ENCODE measurements at regions not wholly inside any gene's neighbourhood (a gene's known extent, or its start where the extent isn't known, plus 50 kb on each side); places are given as distances from the start of the nearest gene placed in this dataset.

DNA sequence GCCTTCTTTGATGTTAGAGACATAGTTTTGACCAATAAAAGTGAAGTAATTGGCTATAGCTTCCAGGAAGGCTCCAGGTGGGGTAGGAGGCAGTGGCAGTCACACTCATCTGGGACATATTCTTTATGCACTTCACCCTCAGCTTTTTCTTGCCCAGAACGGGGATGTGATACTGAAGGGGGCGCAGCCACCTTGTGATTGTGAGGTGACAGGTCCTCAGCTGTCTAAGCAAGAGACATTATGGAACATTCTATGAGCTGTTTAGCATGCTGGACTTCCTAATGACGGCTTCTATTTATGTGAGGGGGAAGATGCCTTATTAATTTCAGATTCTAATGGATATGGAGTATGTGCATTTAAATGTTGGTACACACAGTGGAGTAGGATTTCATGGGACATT, 151.3 kb upstream of the ZFP64 start:
- no peaks in the 10 kb centered on the region for H3K27me3 ChIP-seq
- H3K9me3 ChIP-seq (ENCODE audit: low read depth), result no peaks in the 10 kb centered on the region
- H3K36me3 ChIP-seq, result no peaks in the 10 kb centered on the region
- H3K4me1 ChIP-seq (ENCODE audit: low read depth), result no peaks in the 10 kb centered on the region
- H3K4me3 ChIP-seq, result no peak overlapping the region
- no peak overlapping the region for H3K27ac ChIP-seq
- DNase-seq (ENCODE audit: low read depth in 1 of 2, low spot score in 1 of 2), result no peak
- TF ChIP-seq, protein P1, sequence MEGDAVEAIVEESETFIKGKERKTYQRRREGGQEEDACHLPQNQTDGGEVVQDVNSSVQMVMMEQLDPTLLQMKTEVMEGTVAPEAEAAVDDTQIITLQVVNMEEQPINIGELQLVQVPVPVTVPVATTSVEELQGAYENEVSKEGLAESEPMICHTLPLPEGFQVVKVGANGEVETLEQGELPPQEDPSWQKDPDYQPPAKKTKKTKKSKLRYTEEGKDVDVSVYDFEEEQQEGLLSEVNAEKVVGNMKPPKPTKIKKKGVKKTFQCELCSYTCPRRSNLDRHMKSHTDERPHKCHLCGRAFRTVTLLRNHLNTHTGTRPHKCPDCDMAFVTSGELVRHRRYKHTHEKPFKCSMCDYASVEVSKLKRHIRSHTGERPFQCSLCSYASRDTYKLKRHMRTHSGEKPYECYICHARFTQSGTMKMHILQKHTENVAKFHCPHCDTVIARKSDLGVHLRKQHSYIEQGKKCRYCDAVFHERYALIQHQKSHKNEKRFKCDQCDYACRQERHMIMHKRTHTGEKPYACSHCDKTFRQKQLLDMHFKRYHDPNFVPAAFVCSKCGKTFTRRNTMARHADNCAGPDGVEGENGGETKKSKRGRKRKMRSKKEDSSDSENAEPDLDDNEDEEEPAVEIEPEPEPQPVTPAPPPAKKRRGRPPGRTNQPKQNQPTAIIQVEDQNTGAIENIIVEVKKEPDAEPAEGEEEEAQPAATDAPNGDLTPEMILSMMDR (IDR thresholded peaks at IDR 0.05; ENCODE audit: low read depth, low read length), result no peak

DNA sequence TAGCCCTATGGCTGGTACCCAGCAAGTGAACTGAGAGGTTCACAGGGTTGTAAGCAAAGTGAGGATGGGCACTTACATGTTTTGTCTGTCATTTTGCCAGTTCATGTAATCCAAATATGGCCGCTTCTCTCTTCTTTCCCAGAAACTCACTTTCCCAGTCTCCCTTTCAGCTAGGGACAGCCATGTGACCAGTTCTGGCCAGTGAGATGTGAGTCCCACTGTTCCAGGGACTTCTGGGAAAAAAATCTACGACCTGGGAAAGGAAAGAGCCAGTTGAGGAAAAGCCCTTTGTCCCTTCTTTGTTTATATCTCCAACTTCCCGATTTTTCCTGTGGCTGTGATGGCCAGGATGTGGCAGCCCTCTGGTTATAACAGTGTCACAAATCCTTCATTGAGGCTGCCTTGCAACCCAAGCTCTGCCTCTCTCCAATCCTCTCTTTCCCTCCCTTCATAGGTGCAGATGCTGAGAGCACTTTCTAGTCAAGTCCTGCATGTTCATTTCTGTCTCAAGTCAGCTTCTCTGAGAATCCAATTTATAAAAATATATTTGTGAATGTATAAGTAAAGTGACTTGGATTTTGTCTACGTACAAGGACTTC, 148.6 kb upstream of the ZFP64 start:
- TF ChIP-seq, protein P1 (IDR thresholded peaks at IDR 0.05; ENCODE audit: low read depth, low read length), result no peak
- H3K9me3 ChIP-seq (ENCODE audit: low read depth), result no peaks in the 10 kb centered on the region
- H3K27me3 ChIP-seq, result no peaks in the 10 kb centered on the region
- DNase-seq (ENCODE audit: low read depth in 1 of 2, low spot score in 1 of 2), result peak in 1 of 2 donors; percentile 4
- H3K27ac ChIP-seq, result no peak overlapping the region
- no peaks in the 10 kb centered on the region for H3K36me3 ChIP-seq
- H3K4me1 ChIP-seq (ENCODE audit: low read depth), result no peaks in the 10 kb centered on the region
- no peak overlapping the region for H3K4me3 ChIP-seq

DNA sequence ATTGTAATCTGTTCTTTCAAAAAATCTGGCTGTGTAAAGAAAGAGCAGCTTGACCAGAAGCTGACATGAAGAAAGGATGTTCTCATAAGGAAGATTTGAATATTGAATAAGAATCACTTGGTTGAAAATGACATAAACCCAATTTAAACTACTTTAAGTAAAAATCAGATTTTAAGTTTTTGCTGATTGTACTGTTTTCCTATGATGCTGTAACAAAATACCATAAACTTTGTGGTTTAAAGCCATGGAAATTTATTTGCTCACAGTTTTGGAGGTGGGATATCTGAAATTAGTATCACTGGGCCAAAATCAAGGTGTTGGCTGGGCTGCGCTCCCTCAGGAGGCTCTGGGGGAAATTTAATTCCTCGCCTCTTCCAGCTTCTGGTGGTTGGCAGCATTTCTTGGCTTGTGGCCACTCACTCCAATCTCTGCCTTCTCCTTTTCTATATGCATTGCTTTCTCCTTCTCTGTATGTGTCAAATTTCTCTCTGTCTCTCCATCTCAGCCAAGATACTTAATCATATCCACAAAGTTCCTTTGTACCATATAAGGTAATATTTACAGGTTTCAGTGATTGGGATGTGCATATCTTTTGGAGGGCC, 141.2 kb upstream of the ZFP64 start:
- no peaks in the 10 kb centered on the region for H3K9me3 ChIP-seq (ENCODE audit: low read depth)
- no peak overlapping the region for H3K27ac ChIP-seq
- TF ChIP-seq, protein P1 (IDR thresholded peaks at IDR 0.05; ENCODE audit: low read depth, low read length), result no peak
- H3K36me3 ChIP-seq, result no peaks in the 10 kb centered on the region
- DNase-seq (ENCODE audit: low read depth in 1 of 2, low spot score in 1 of 2), result no peak
- no peaks in the 10 kb centered on the region for H3K4me1 ChIP-seq (ENCODE audit: low read depth)
- H3K27me3 ChIP-seq, result no peaks in the 10 kb centered on the region
- no peak overlapping the region for H3K4me3 ChIP-seq

DNA sequence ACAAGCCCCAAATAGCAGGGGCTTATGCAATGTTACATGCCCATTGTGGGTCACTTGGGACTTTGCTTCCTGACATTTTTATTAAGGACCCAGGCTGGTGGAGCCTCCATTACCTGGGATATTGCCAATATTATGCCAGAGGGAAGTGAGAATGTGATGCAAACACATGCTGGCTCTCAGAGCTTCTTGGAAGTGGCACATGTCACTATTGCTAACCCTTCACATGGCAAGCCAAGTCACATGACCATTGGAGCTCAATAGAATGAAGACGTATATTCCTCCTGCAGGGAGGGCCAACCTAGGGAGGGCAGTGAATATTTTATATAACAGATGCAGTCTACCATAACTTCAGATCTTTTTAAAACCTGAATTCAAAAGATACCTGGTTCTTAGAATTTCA, 140.7 kb upstream of the ZFP64 start:
- H3K27me3 ChIP-seq, result no peaks in the 10 kb centered on the region
- TF ChIP-seq, protein P1 (IDR thresholded peaks at IDR 0.05; ENCODE audit: low read depth, low read length), result no peak
- H3K4me3 ChIP-seq, result no peak overlapping the region

DNA sequence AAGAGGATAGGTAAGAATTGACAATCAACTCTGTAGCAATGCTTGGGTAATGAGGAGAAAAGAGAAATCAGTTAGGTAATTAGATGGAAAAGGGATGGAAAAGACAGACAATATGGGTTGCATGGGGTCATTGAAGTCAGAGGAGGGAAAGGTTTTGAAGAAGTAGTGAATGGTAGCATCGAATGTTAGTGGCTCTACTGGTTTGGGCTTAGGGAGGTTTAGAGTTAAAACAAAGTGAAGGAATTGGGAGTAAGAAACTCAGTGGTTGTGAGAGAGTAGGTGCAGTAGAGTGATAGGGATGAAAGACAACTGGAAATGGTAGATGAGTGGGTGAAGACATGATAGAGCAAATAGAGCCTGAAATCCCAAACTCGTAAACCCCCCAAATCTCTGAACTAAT, 140.1 kb upstream of the ZFP64 start:
- H3K4me1 ChIP-seq (ENCODE audit: low read depth), result no peaks in the 10 kb centered on the region
- H3K36me3 ChIP-seq, result no peaks in the 10 kb centered on the region
- no peak overlapping the region for H3K27ac ChIP-seq
- no peaks in the 10 kb centered on the region for H3K27me3 ChIP-seq
- DNase-seq (ENCODE audit: low read depth in 1 of 2, low spot score in 1 of 2), result no peak
- H3K4me3 ChIP-seq, result no peak overlapping the region
- H3K9me3 ChIP-seq (ENCODE audit: low read depth), result no peaks in the 10 kb centered on the region
- TF ChIP-seq, protein P1 (IDR thresholded peaks at IDR 0.05; ENCODE audit: low read depth, low read length), result no peak

More for the DNA sequence above, 140.7 kb upstream of the ZFP64 start:
- no peaks in the 10 kb centered on the region for H3K9me3 ChIP-seq (ENCODE audit: low read depth)
- no peak overlapping the region for H3K27ac ChIP-seq
- no peaks in the 10 kb centered on the region for H3K36me3 ChIP-seq
- no peaks in the 10 kb centered on the region for H3K4me1 ChIP-seq (ENCODE audit: low read depth)
- DNase-seq (ENCODE audit: low read depth in 1 of 2, low spot score in 1 of 2), result no peak

Data from cardiac muscle cell (in vitro differentiated cells and primary cell).